WTC11 (cell line): ENCODE measurements at regions not wholly inside any gene's neighbourhood (a gene's known extent, or its start where the extent isn't known, plus 50 kb on each side); places are given as distances from the start of the nearest gene placed in this dataset.

Experiments
- ATAC-seq: fragments of 200-7000 bp; cut with Tn5 transposase; 2 replicates; pipeline ENCODE4 v1.10.0; 2021; ENCODE audit warnings: mild to moderate bottlenecking, moderate library complexity
- CTCF ChIA-PET: fragments of 300-600 bp; sonication (Branson Sonifier 250); formaldehyde crosslinking; loops from one replicate; lab custom pipeline; 2021; ENCODE audit warnings: antibody characterized with exemption; lab: Charles Lee
- POLR2A ChIA-PET: fragments of 350-600 bp; sonication (Branson Sonifier 250); formaldehyde crosslinking; loops from one replicate; lab custom pipeline; 2021; ENCODE audit warnings: antibody characterized with exemption; lab: Charles Lee
- DNase-seq: peaks from one replicate; pipeline ENCODE4 v3.0.0; 2021; ENCODE audit warnings: low spot score
- H3K27ac Mint-ChIP-seq: 2 replicates; pipeline ENCODE4 v1.8.0; 2021; ENCODE audit warnings: mixed read lengths
- H3K27me3 Mint-ChIP-seq: 2 replicates; pipeline ENCODE4 v1.8.0; 2021; ENCODE audit warnings: low read depth, mild to moderate bottlenecking, moderate library complexity, mixed read lengths
- H3K36me3 Mint-ChIP-seq: 2 replicates; pipeline ENCODE4 v1.8.0; 2021; ENCODE audit warnings: mixed read lengths
- H3K4me1 Mint-ChIP-seq: 2 replicates; pipeline ENCODE4 v1.8.0; 2022; ENCODE audit warnings: mixed read lengths
- H3K4me3 Mint-ChIP-seq: 2 replicates; pipeline ENCODE4 v1.8.0; 2021; ENCODE audit warnings: mild to moderate bottlenecking, moderate library complexity, mixed read lengths
- H3K9me3 Mint-ChIP-seq: 2 replicates; pipeline ENCODE4 v1.8.0; 2021; ENCODE audit warnings: mixed read lengths
- ATF1 ChIP-seq: sonication (generic); formaldehyde crosslinking; IDR thresholded peaks from 2 replicates; pipeline ENCODE4 v1.8.1; 2023; ENCODE audit warnings: mild to moderate bottlenecking, moderate library complexity, missing genetic modification reagents
- CBFB ChIP-seq: sonication (generic); formaldehyde crosslinking; IDR thresholded peaks from 2 replicates; pipeline ENCODE4 v1.8.1; 2022; ENCODE audit warnings: mild to moderate bottlenecking, low read depth, missing genetic modification reagents
- CDX4 ChIP-seq: fragments of 250-450 bp; sonication (Bioruptor Pico); IDR thresholded peaks from 2 replicates; pipeline ENCODE4 v1.9.0; 2021; ENCODE audit warnings: moderate library complexity, mild to moderate bottlenecking, inconsistent platforms, borderline replicate concordance
- ELF4 ChIP-seq: sonication (generic); formaldehyde crosslinking; IDR thresholded peaks from 2 replicates; pipeline ENCODE4 v1.8.1; 2022; ENCODE audit warnings: low read depth, mild to moderate bottlenecking, moderate library complexity, missing genetic modification reagents
- FOXJ3 ChIP-seq: sonication (generic); formaldehyde crosslinking; IDR thresholded peaks from 2 replicates; pipeline ENCODE4 v1.9.0; 2021; ENCODE audit warnings: missing genetic modification reagents, mild to moderate bottlenecking, borderline replicate concordance
- FOXK1 ChIP-seq: sonication (generic); formaldehyde crosslinking; IDR thresholded peaks from 2 replicates; pipeline ENCODE4 v1.8.0; 2022; ENCODE audit warnings: mild to moderate bottlenecking, moderate library complexity, missing genetic modification reagents
- HMGA2 ChIP-seq: fragments of 250-450 bp; sonication (Bioruptor Pico); IDR thresholded peaks from 2 replicates; pipeline ENCODE4 v1.4.0; 2021; ENCODE audit warnings: mild to moderate bottlenecking, moderate library complexity
- HMGXB4 ChIP-seq: sonication (generic); formaldehyde crosslinking; IDR thresholded peaks from 2 replicates; pipeline ENCODE4 v1.8.1; 2023; ENCODE audit warnings: mild to moderate bottlenecking, moderate library complexity, missing genetic modification reagents
- IRF1 ChIP-seq: sonication (generic); formaldehyde crosslinking; IDR thresholded peaks from 2 replicates; pipeline ENCODE4 v1.8.0; 2023; ENCODE audit warnings: missing genetic modification reagents
- MXD4 ChIP-seq: fragments of 250-450 bp; sonication (Bioruptor Pico); IDR thresholded peaks from 2 replicates; pipeline ENCODE4 v1.8.0; 2021; ENCODE audit warnings: mild to moderate bottlenecking, moderate library complexity, borderline replicate concordance
- MYBL2 ChIP-seq: sonication (generic); formaldehyde crosslinking; IDR thresholded peaks from 2 replicates; pipeline ENCODE4 v1.8.1; 2023; ENCODE audit warnings: mild to moderate bottlenecking, moderate library complexity, missing genetic modification reagents
- NR1H2 ChIP-seq: sonication (generic); formaldehyde crosslinking; IDR thresholded peaks from 2 replicates; pipeline ENCODE4 v1.9.0; 2021; ENCODE audit warnings: mild to moderate bottlenecking, moderate library complexity, missing genetic modification reagents
- PRRX2 ChIP-seq: fragments of 250-450 bp; sonication (Bioruptor Pico); IDR thresholded peaks from 2 replicates; pipeline ENCODE4 v1.8.0; 2021; ENCODE audit warnings: mild to moderate bottlenecking
- SOX15 ChIP-seq: fragments of 250-450 bp; sonication (Bioruptor Pico); IDR thresholded peaks from 2 replicates; pipeline ENCODE4 v1.9.0; 2021; ENCODE audit warnings: mild to moderate bottlenecking
- SP1 ChIP-seq: sonication (generic); formaldehyde crosslinking; conservative IDR thresholded peaks from 2 replicates; pipeline ENCODE4 v1.8.1; 2022; ENCODE audit warnings: missing genetic modification reagents
- ZNF219 ChIP-seq: sonication (generic); formaldehyde crosslinking; IDR thresholded peaks from 2 replicates; pipeline ENCODE4 v1.8.0; 2023; ENCODE audit warnings: missing genetic modification reagents, mild to moderate bottlenecking, borderline replicate concordance
- ZNF232 ChIP-seq: sonication (generic); formaldehyde crosslinking; IDR thresholded peaks from 2 replicates; pipeline ENCODE4 v1.8.0; 2022; ENCODE audit warnings: mild to moderate bottlenecking, missing genetic modification reagents
- ZNF317 ChIP-seq: sonication (generic); formaldehyde crosslinking; IDR thresholded peaks from 2 replicates; pipeline ENCODE4 v1.8.1; 2023; ENCODE audit warnings: low read depth, mild to moderate bottlenecking, moderate library complexity, missing genetic modification reagents, borderline replicate concordance
- ZNF416 ChIP-seq: fragments of 250-450 bp; sonication (Bioruptor Pico); IDR thresholded peaks from 2 replicates; pipeline ENCODE4 v1.9.0; 2021; ENCODE audit warnings: mild to moderate bottlenecking, inconsistent platforms
- TF ChIP-seq, protein P1 (sequence below): sonication (generic); formaldehyde crosslinking; IDR thresholded peaks from 2 replicates; pipeline ENCODE4 v1.8.1; 2023; ENCODE audit warnings: mild to moderate bottlenecking, missing genetic modification reagents
- TF ChIP-seq, protein P2 (sequence below): sonication (generic); formaldehyde crosslinking; IDR thresholded peaks from 2 replicates; pipeline ENCODE4 v1.8.1; 2023; ENCODE audit warnings: mild to moderate bottlenecking, missing genetic modification reagents, moderate library complexity
- TF ChIP-seq, protein P3 (sequence below): sonication (generic); formaldehyde crosslinking; IDR thresholded peaks from 2 replicates; pipeline ENCODE4 v1.8.0; 2022; ENCODE audit warnings: mild to moderate bottlenecking, missing genetic modification reagents

DNA sequence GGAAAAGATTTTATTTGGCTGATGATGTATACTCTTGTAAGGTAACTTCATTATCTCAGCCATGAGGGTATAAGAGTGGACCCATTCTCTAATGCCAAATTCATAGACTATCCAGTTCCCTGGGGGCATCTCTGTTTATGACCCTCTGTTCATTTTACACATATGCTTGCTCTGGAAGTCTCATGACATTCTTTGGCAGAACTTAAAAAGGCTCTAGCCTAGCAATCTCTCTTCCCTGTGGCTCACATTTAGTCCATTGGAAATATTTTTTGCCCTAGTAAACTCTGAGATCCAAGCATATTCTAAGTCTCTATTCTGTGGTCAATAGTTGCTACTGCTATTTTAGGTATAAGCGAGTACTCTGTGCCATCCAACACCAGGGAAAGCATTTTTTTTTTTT is 1201.8 kb upstream of the ZEB2 start:
- Mint-ChIP-seq H3K36me3 (peaks cover 9% of the 10 kb centered on the region), H3K4me3 (no peak overlapping the region), H3K4me1 (0 out of 2 replicates have a peak, but pooled peaks cover 2% of the 10 kb centered on the region), H3K27ac (no peak overlapping the region), H3K27me3 (no peaks in the 10 kb centered on the region), H3K9me3 (peaks cover 19% of the 10 kb centered on the region)
- CTCF ChIA-PET = no interaction called here
- TF ChIP-seq, protein P1, sequence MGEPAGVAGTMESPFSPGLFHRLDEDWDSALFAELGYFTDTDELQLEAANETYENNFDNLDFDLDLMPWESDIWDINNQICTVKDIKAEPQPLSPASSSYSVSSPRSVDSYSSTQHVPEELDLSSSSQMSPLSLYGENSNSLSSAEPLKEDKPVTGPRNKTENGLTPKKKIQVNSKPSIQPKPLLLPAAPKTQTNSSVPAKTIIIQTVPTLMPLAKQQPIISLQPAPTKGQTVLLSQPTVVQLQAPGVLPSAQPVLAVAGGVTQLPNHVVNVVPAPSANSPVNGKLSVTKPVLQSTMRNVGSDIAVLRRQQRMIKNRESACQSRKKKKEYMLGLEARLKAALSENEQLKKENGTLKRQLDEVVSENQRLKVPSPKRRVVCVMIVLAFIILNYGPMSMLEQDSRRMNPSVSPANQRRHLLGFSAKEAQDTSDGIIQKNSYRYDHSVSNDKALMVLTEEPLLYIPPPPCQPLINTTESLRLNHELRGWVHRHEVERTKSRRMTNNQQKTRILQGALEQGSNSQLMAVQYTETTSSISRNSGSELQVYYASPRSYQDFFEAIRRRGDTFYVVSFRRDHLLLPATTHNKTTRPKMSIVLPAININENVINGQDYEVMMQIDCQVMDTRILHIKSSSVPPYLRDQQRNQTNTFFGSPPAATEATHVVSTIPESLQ (CRISPR knock-in tag) = no peak
- no peak for TF ChIP-seq ZNF219 (CRISPR knock-in tag)
- TF ChIP-seq, protein P2, sequence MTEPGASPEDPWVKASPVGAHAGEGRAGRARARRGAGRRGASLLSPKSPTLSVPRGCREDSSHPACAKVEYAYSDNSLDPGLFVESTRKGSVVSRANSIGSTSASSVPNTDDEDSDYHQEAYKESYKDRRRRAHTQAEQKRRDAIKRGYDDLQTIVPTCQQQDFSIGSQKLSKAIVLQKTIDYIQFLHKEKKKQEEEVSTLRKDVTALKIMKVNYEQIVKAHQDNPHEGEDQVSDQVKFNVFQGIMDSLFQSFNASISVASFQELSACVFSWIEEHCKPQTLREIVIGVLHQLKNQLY (CRISPR knock-in tag) = no peak
- TF ChIP-seq, protein P3, sequence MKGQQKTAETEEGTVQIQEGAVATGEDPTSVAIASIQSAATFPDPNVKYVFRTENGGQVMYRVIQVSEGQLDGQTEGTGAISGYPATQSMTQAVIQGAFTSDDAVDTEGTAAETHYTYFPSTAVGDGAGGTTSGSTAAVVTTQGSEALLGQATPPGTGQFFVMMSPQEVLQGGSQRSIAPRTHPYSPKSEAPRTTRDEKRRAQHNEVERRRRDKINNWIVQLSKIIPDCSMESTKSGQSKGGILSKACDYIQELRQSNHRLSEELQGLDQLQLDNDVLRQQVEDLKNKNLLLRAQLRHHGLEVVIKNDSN (CRISPR knock-in tag) = no peak
- no peak for TF ChIP-seq IRF1
- DNase-seq (no peak), ATAC-seq (no peak)
- POLR2A ChIA-PET = no interaction called here

- peaks cover 27% of the 10 kb centered on the region for H3K9me3 Mint-ChIP-seq
- POLR2A ChIA-PET = no interaction called here
- TF ChIP-seq HMGXB4 (CRISPR knock-in tag) (no peak), FOXK1 (CRISPR knock-in tag) (no peak)
- TF ChIP-seq, all 79 proteins: peak for 0
- Mint-ChIP-seq H3K27ac (no peak overlapping the region), H3K4me3 (no peak overlapping the region), H3K27me3 (no peaks in the 10 kb centered on the region), H3K36me3 (peaks cover 16% of the 10 kb centered on the region), H3K4me1 (0 out of 2 replicates have a peak, but pooled peaks cover under 1% of the 10 kb centered on the region)
- CTCF ChIA-PET = no interaction called here
- ATAC-seq = no peak
- no peak for DNase-seq
Observed at GRCh38 chr2:145715601-145716000, 1195.7 kb upstream of the ZEB2 start.

DNA sequence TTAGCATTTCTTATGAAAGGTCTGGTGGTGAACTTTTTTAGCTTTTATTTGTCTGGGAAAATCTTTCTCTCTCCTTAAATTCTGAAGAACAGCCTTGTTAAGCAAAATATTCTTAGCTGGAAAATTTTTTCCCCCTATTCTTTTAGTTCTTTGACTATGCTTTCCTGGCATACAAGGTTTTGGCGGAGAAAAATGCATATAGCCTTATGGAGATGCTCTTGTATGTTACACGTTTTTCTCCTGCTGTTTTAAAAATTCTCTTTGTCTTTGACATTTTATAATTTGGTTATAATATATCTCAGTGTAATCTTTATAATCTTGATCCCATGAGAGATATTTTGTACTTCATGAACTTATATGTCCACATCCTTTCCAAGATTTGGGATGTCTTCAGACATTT is 1190.4 kb upstream of the ZEB2 start:
- Mint-ChIP-seq H3K4me1 (no peaks in the 10 kb centered on the region), H3K9me3 (peaks cover 34% of the 10 kb centered on the region), H3K4me3 (no peak overlapping the region), H3K36me3 (peaks cover 15% of the 10 kb centered on the region), H3K27me3 (no peaks in the 10 kb centered on the region), H3K27ac (no peak overlapping the region)
- ChIA-PET POLR2A (no interaction called here), CTCF (no interaction called here)
- DNase-seq (no peak), ATAC-seq (no peak)
- no peak for TF ChIP-seq ZNF317
- no peak for TF ChIP-seq ZNF232
- TF ChIP-seq HMGA2 (CRISPR knock-in tag) = no peak
- TF ChIP-seq FOXJ3 (CRISPR knock-in tag) = no peak
- TF ChIP-seq CBFB (CRISPR knock-in tag) = no peak
- TF ChIP-seq, protein P2 (CRISPR knock-in tag) = no peak
- no peak for TF ChIP-seq ZNF416 (CRISPR knock-in tag)
- TF ChIP-seq PRRX2 (CRISPR knock-in tag) = no peak
- no peak for TF ChIP-seq CDX4 (CRISPR knock-in tag)
- no peak for TF ChIP-seq ELF4 (CRISPR knock-in tag)
- TF ChIP-seq MYBL2 (CRISPR knock-in tag) = no peak
- no peak for TF ChIP-seq SP1 (CRISPR knock-in tag)
- TF ChIP-seq ATF1 = no peak
- no peak for TF ChIP-seq MXD4 (CRISPR knock-in tag)
- no peak for TF ChIP-seq NR1H2
- TF ChIP-seq SOX15 (CRISPR knock-in tag) = no peak
- no peak for TF ChIP-seq HMGXB4 (CRISPR knock-in tag)
